Thyroid gland (tissue), 4 donors: ENCODE measurements at regions not wholly inside any gene's neighbourhood (a gene's known extent, or its start where the extent isn't known, plus 50 kb on each side); places are given as distances from the start of the nearest gene placed in this dataset.

Experiments used
- POLR2A ChIP-seq, 2 donors: fragments of 450-650 bp; IDR thresholded peaks; one replicate each; pipeline ENCODE4 v1.6.1; 2017; ENCODE audit warnings: antibody characterized with exemption in 2 of 2, mild to moderate bottlenecking in 2 of 2, moderate library complexity in 1 of 2
- TF ChIP-seq, protein P1 (sequence below), 6 experiments: fragments of 200-600 bp in 3 of 6; fragments of 450-650 bp in 3 of 6; sonication (generic) in 3 of 6; IDR thresholded peaks; one replicate each; pipeline ENCODE4 v1.5.1; 2016 to 2019; ENCODE audit warnings: antibody characterized with exemption in 6 of 6, mild to moderate bottlenecking in 2 of 6, inconsistent platforms in 1 of 6, moderate library complexity in 1 of 6

DNA sequence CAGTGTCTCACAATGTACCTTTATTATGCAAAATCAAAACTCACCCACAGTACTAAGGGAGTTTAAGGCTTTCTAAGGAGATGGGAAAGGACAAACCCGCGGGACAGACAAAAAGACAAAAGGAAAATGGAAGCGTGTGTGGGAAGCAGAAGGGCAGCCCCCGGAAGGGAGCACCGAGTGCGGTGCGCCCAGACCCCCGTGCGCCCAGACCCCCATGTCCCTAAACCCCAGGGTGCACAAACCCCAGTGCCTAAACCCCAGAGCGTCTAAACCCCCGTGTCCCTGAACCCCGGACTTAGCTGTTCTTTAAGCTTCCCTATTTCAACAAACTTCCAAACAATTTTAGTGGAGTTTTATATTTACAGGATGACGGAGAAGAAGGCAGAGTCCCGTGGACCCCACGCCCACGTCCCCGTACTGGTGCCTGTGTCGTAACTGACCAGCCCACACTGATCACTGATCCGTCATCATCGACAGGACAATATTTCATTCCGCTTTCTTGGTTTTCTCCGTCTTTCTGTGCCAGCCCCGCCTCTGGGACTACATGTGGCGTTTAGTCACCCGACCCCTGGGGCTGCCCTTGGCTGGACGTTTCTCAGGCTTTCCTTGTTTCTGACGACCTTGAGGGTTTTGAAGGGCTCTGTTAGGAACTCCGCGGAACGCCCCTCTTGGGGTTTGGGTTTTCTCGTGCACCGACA lies 76.9 kb downstream of the RTP5 start:
- no peak for TF ChIP-seq POLR2A (IDR thresholded peaks at IDR 0.05)
- TF ChIP-seq, protein P1, sequence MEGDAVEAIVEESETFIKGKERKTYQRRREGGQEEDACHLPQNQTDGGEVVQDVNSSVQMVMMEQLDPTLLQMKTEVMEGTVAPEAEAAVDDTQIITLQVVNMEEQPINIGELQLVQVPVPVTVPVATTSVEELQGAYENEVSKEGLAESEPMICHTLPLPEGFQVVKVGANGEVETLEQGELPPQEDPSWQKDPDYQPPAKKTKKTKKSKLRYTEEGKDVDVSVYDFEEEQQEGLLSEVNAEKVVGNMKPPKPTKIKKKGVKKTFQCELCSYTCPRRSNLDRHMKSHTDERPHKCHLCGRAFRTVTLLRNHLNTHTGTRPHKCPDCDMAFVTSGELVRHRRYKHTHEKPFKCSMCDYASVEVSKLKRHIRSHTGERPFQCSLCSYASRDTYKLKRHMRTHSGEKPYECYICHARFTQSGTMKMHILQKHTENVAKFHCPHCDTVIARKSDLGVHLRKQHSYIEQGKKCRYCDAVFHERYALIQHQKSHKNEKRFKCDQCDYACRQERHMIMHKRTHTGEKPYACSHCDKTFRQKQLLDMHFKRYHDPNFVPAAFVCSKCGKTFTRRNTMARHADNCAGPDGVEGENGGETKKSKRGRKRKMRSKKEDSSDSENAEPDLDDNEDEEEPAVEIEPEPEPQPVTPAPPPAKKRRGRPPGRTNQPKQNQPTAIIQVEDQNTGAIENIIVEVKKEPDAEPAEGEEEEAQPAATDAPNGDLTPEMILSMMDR (IDR thresholded peaks at IDR 0.05), result no peak
